OCI-LY7 (cell line): ENCODE measurements at regions not wholly inside any gene's neighbourhood (a gene's known extent, or its start where the extent isn't known, plus 50 kb on each side); places are given as distances from the start of the nearest gene placed in this dataset.

ENCODE experiments used
- BruUV-seq: library from RNA; stranded (reverse); fragments of 400-500 nt; replicated peaks from 2 replicates; lab custom pipeline; 2021; lab: Mats Ljungman, UMichigan
- CTCF ChIA-PET: fragments of 300-600 bp; sonication (Branson Sonifier 250); formaldehyde crosslinking; loops from one replicate; lab custom pipeline; 2022; ENCODE audit warnings: antibody characterized with exemption; ENCODE audit not compliant: unreplicated experiment; lab: Charles Lee
- POLR2A ChIA-PET: fragments of 300-600 bp; sonication (Branson Sonifier 250); formaldehyde crosslinking; loops from one replicate; lab custom pipeline; 2022; ENCODE audit warnings: antibody characterized with exemption; lab: Charles Lee
- DNase-seq: peaks from one replicate; pipeline ENCODE4 v3.0.0-alpha.2; 2015; ENCODE audit warnings: low spot score
- H2AFZ ChIP-seq: fragments of 200-600 bp; sonication (generic), shearing (Covaris generic); 2 replicates; pipeline ENCODE4 v1.6.1; 2014; ENCODE audit warnings: mild to moderate bottlenecking, antibody characterized with exemption, low read length, moderate library complexity
- H3K27ac ChIP-seq: fragments of 200-600 bp; sonication (generic); 2 replicates; pipeline ENCODE4 v1.5.1; 2014; ENCODE audit warnings: mixed run types, low read depth, mild to moderate bottlenecking, moderate library complexity, low read length, inconsistent platforms; ENCODE audit not compliant: poor library complexity, severe bottlenecking
- H3K36me3 ChIP-seq: fragments of 200-600 bp; sonication (generic); 2 replicates; pipeline ENCODE4 v1.6.1; 2014; ENCODE audit warnings: mild to moderate bottlenecking, antibody characterized with exemption, low read length, moderate library complexity, mixed read lengths; ENCODE audit not compliant: insufficient read depth
- H3K4me1 ChIP-seq: fragments of 200-600 bp; sonication (generic); 2 replicates; pipeline ENCODE4 v1.5.1; 2014; ENCODE audit warnings: mild to moderate bottlenecking, low read length; ENCODE audit not compliant: insufficient read depth, poor library complexity, severe bottlenecking
- H3K4me2 ChIP-seq: fragments of 200-600 bp; sonication (generic); 2 replicates; pipeline ENCODE4 v1.6.1; 2014; ENCODE audit warnings: mild to moderate bottlenecking, low read length
- H3K4me3 ChIP-seq: fragments of 200-600 bp; sonication (generic); 2 replicates; pipeline ENCODE4 v1.5.1; 2014; ENCODE audit warnings: mild to moderate bottlenecking, low read depth, low read length; ENCODE audit not compliant: poor library complexity, severe bottlenecking
- H3K79me2 ChIP-seq: fragments of 200-600 bp; sonication (generic); 2 replicates; pipeline ENCODE4 v1.6.1; 2016; ENCODE audit warnings: low read depth, mild to moderate bottlenecking, low read length, moderate library complexity, mixed read lengths; ENCODE audit not compliant: insufficient read depth
- H3K9me2 ChIP-seq: fragments of 200-600 bp; sonication (generic); 2 replicates; pipeline ENCODE4 v1.6.1; 2016; ENCODE audit warnings: mild to moderate bottlenecking, low read length, mixed read lengths; ENCODE audit not compliant: insufficient read depth
- H3K9me3 ChIP-seq: fragments of 200-600 bp; sonication (generic); 2 replicates; pipeline ENCODE4 v1.6.1; 2014; ENCODE audit warnings: mild to moderate bottlenecking, mixed run types, low read length, mixed read lengths
- H4K20me1 ChIP-seq: fragments of 200-600 bp; sonication (generic); 2 replicates; pipeline ENCODE4 v1.6.1; 2014; ENCODE audit warnings: mild to moderate bottlenecking, antibody characterized with exemption, low read length, moderate library complexity, mixed read lengths; ENCODE audit not compliant: insufficient read depth
- EZH2phosphoT487 ChIP-seq: fragments of 200-600 bp; sonication (generic); IDR thresholded peaks from 2 replicates; pipeline ENCODE4 v1.6.1; 2018; ENCODE audit warnings: low read depth, borderline replicate concordance, mild to moderate bottlenecking, mixed run types, antibody characterized with exemption, low read length, moderate library complexity, mixed read lengths
- intact Hi-C: fragments of 100-400 bp; cut with micrococcal nuclease; formaldehyde crosslinking; loops from one replicate; pipeline ENCODE4 v1.10.0; 2022; ENCODE audit not compliant: unreplicated experiment
- TF ChIP-seq, protein P1 (sequence below): fragments of 200-600 bp; sonication (generic); conservative IDR thresholded peaks from 2 replicates; pipeline ENCODE4 v1.5.1; 2014; ENCODE audit warnings: mild to moderate bottlenecking, antibody characterized with exemption, low read length, moderate library complexity, mixed read lengths

- Histone ChIP-seq H3K9me3 (no peaks in the 10 kb centered on the region), H3K36me3 (no peaks in the 10 kb centered on the region), H3K4me2 (no peak overlapping the region), H3K4me3 (no peak overlapping the region), H2AFZ (no peak overlapping the region), H4K20me1 (no peaks in the 10 kb centered on the region; the same call in 1 of the 2 replicates), H3K79me2 (no peaks in the 10 kb centered on the region), H3K4me1 (no peaks in the 10 kb centered on the region), H3K27ac (no peak overlapping the region), H3K9me2 (no peaks in the 10 kb centered on the region)
- DNase-seq, result no peak
- CTCF ChIA-PET, result no interaction called here
- BruUV-seq, result no TSS peak
- TF ChIP-seq, protein P1, sequence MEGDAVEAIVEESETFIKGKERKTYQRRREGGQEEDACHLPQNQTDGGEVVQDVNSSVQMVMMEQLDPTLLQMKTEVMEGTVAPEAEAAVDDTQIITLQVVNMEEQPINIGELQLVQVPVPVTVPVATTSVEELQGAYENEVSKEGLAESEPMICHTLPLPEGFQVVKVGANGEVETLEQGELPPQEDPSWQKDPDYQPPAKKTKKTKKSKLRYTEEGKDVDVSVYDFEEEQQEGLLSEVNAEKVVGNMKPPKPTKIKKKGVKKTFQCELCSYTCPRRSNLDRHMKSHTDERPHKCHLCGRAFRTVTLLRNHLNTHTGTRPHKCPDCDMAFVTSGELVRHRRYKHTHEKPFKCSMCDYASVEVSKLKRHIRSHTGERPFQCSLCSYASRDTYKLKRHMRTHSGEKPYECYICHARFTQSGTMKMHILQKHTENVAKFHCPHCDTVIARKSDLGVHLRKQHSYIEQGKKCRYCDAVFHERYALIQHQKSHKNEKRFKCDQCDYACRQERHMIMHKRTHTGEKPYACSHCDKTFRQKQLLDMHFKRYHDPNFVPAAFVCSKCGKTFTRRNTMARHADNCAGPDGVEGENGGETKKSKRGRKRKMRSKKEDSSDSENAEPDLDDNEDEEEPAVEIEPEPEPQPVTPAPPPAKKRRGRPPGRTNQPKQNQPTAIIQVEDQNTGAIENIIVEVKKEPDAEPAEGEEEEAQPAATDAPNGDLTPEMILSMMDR, result no peak
- TF ChIP-seq EZH2phosphoT487, result no peak
- intact Hi-C loops, result loop anchor here (10.0 kb wide), 1 partner anchor 65 kb away; no protein-coding TSS in a partner anchor
- POLR2A ChIA-PET, result no interaction called here
Observed at GRCh38 chr15:77689821-77690220, 57.1 kb upstream of the LINGO1 start.

GRCh38 chr15:77688693-77689092, 56.0 kb upstream of the LINGO1 start:
- H2AFZ ChIP-seq, result no peak overlapping the region
- H3K4me3 ChIP-seq, result no peak overlapping the region
- intact Hi-C loops, result no loop called here
- CTCF ChIA-PET, result interaction anchor here (0.5 kb wide), 1 partner anchor 44 kb away, joined by 12 read pairs; no protein-coding TSS in a partner anchor
- H3K9me3 ChIP-seq, result no peaks in the 10 kb centered on the region
- H3K9me2 ChIP-seq, result no peaks in the 10 kb centered on the region
- no peaks in the 10 kb centered on the region for H3K36me3 ChIP-seq
- no TSS peak for BruUV-seq
- H3K79me2 ChIP-seq, result no peaks in the 10 kb centered on the region
- no peak for DNase-seq
- TF ChIP-seq, protein P1, result no peak
- TF ChIP-seq EZH2phosphoT487, result no peak
- POLR2A ChIA-PET, result no interaction called here
- H3K4me1 ChIP-seq, result no peaks in the 10 kb centered on the region
- no peak overlapping the region for H3K4me2 ChIP-seq
- H3K27ac ChIP-seq, result no peak overlapping the region
- no peaks in the 10 kb centered on the region; the same call in 1 of the 2 replicates for H4K20me1 ChIP-seq

GRCh38 chr15:77688266-77688665, 55.6 kb upstream of the LINGO1 start:
- DNase-seq, result no peak
- intact Hi-C loops, result no loop called here
- no peak overlapping the region for H3K4me3 ChIP-seq
- ChIA-PET POLR2A (no interaction called here), CTCF (no interaction called here)
- no peaks in the 10 kb centered on the region for H3K36me3 ChIP-seq
- no peak overlapping the region for H3K4me2 ChIP-seq
- no peak overlapping the region for H3K27ac ChIP-seq
- H3K4me1 ChIP-seq, result no peaks in the 10 kb centered on the region
- H4K20me1 ChIP-seq, result no peaks in the 10 kb centered on the region; the same call in 1 of the 2 replicates
- no peaks in the 10 kb centered on the region for H3K9me2 ChIP-seq
- TF ChIP-seq EZH2phosphoT487, result no peak
- TF ChIP-seq, protein P1, result no peak
- no peaks in the 10 kb centered on the region for H3K79me2 ChIP-seq
- BruUV-seq, result no TSS peak
- H2AFZ ChIP-seq, result no peak overlapping the region
- H3K9me3 ChIP-seq, result no peaks in the 10 kb centered on the region
